HG03175 (cell line): ENCODE measurements at regions not wholly inside any gene's neighbourhood (a gene's known extent, or its start where the extent isn't known, plus 50 kb on each side); places are given as distances from the start of the nearest gene placed in this dataset.
"Not testable (repeated sequence)": the region's sequence is repeated elsewhere in the genome, so short reads cannot be mapped to it uniquely, and the experiment has no call there.

Experiments
- ATAC-seq: cut with Tn5 transposase; IDR thresholded peaks from one replicate; pipeline ENCODE4 v1.9.1; 2021; ENCODE audit warnings: mild to moderate bottlenecking, moderate library complexity; ENCODE audit not compliant: unreplicated experiment

DNA sequence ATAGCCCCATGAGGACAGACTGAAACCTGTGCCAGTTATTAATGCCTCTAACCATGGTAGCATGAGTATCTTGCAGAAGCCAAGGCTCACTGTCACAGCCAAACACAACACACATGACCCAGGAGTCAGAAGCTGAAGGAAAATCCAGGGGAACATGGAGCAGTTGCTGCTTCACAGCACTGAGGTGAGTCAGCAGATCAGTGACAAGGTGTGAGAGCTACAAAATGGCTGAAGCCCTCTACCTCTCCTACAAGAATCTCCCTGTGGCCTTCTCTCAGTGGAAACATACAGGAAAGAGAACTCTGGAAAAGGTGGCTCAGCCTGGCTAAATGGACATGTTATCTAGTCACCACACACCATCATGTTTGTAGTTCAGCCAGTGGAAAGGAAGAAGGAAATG is 93.5 kb downstream of the NAB1 start:
- no peak for ATAC-seq

DNA sequence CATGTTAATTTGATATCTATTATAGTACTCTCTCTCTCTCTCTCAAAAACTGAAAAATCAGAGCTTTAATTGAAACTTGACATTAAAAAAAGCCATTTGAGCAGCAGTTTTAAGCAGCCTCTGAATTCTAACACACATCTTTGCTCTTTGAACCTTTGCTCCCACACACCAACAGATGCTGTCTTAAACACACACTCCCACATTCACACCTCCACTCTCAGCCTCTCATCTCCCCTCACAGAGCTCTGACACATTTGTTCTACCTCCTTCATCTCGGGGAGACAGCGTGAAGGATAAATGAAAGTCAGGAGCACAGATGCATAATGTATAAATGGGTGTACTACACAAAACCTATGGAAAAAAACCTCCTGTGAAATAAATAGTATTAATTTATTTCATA is 95.2 kb downstream of the NAB1 start:
- no peak for ATAC-seq

DNA sequence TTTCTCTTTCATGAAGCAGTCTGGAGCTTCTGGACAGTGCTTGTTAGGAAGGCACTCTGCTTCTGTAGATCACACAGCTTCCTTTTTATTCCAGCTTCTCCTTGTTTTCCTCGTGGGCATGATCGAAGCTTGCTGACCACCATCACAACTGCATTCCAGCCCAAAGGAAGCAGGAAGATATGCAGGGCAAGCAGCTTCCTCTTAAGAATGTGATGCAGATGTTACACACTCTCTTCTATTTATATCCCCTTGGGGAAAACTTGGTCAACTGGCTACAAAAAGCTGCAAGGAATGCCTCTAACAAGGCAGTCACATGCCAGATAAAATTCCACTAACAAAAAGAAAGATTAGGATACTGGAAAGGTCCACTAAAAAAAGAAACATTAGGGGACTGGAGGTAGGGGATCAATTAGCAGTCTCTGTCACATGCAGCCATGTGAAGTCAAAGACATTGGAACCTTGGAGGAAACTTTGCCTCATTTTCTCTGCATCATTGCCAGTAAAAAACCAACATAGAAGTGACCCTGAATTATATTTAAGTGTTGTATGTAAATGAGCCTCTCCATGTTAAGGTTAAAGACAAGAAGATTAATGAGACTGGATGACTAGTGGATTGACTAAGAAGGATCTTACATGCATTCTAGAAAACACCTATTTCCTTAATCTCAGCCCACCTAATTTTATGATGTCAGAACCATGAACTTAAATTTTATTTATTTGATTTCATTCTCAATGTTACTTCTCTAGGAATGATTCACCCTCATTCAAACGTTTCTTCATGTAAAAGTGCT is 98.3 kb downstream of the NAB1 start:
- no peak for ATAC-seq

DNA sequence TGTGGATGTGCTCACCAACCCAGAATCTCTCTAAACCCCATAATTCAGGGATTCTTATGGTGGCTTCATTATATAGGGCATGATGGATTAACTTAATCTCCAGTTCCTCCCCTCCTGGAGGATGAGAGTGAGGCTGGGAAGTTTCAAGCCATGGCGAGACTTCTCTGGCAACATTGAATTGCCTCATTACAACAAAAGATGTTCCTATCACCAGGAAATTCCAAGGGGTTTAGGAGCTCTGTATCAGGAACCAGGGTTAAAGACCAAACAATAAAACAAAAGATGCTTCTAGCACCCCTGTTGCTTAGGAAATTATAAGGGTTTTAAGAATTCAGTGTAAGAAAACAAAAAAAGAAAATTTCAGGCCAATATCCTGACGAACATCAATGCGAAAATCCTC is 100.1 kb downstream of the NAB1 start:
- no peak for ATAC-seq

DNA sequence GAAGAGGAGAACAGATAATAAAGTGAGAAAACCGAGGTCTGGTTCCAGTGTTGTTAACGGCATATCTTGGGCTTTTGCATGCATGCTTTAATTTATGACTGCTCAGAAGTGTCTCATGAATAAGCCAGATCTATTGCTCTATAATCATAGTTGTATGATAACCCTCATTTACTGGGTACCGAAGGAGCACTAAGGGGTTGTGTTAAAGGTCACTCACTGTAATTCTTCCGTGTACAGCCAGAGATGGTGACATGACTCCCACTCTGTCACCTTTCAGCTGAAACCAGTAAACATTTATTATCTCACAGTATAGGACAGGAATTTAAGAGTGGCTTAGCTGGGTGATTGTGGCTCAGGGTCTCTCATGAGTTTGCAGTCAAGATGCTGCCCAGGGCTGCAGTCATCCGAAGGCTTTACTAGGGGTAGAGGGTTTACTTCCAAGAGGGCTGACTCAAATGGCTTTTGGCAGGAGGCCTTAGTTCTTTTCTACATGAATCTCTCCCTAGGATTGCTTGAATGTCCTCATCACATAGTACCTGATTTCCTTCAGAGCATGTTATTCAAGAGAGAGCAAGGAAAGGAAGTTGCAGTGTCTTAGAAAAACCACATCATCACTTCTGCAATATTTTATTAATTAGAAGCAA is 107.0 kb downstream of the NAB1 start:
- ATAC-seq, result no peak

DNA sequence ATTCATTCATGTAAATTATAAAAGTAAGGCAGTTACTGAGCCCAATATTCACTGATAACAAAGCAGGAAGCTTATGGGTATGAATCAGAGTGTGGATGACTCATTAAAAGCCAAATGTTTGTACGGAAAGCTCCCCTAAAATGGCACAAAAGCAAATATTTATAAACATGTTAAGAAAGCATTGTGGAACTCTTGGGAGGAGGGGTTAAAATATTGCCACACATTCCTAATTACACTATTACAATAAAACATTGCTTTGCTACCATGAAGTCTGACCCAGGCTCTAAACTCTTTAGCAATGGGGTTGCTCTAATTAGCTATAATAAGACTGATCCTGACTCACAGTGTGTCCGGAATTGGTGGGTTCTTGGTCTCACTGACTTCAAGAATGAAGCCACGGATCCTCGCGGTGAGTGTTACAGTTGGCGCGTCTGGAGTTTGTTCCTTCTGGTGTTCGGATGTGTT is 110.9 kb downstream of the NAB1 start:
- no peak for ATAC-seq

DNA sequence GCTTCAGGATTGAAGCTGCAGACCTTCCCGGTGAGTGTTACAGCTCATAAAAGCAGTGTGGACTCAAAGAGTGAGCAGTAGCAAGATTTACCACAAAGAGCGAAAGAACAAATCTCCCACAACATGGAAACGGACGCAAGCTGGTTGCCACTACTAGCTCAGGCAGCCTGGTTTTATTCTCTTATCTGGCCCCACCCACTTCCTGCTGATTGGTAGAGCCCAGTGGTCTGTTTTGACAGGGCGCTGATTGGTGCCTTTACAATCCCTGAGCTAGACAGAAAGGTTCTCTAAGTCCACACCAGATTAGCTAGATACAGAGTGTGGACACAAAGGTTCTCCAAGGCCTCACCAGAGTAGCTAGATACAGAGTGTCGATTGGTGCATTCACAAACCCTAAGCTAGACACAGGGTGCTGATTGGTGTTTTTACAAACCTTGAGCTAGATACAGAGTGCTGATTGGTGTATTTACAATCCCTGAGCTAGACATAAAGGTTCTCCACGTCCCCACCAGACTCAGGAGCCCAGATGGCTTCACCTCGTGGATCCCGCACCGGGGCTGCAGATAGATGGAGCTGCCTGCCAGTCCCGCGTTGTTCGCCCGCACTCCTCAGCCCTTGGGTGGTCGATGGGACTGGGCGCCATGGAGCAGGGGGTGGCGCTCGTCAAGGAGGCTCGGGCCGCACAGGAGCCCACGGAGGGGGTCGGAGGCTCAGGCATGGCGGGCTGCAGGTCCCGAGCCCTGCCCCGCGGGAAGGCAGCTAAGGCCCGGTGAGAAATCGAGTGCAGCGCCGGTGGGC is 111.7 kb downstream of the NAB1 start:
- not testable (repeated sequence) for ATAC-seq

DNA sequence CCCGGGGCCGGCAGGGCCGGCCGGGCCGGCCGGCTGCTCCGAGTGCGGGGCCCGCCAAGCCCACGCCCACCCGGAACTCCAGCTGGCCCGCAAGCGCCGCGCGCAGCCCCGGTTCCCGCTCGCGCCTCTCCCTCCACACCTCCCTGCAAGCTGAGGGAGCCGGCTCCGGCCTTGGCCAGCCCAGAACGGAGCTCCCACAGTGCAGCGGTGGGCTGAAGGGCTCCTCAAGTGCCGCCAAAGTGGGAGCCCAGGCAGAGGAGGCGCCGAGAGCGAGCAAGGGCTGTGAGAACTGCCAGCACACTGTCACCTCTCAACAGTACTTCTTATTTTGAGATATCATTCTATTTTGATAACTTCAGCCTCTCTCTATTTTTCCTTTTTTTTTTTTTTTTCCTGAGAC is 112.3 kb downstream of the NAB1 start:
- not testable (repeated sequence) for ATAC-seq

DNA sequence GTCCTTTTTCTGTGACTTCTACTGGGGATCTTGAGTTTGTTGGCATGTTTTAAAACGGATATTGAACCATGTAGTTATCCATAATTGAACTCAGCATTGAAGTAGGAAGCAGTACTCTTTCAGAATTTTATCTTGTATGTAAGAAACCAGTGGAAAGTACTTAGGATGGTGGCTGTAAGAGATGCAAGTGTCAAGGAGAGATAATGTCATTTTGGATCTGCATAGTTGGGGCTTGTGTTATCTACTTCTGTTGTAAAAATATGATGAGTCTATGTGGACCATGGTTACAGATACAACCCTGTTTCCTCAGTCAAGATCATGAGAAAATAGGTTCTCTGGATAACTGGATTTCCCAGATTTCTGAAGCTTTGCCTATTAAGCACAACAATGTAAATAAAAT is 113.7 kb downstream of the NAB1 start:
- no peak for ATAC-seq

DNA sequence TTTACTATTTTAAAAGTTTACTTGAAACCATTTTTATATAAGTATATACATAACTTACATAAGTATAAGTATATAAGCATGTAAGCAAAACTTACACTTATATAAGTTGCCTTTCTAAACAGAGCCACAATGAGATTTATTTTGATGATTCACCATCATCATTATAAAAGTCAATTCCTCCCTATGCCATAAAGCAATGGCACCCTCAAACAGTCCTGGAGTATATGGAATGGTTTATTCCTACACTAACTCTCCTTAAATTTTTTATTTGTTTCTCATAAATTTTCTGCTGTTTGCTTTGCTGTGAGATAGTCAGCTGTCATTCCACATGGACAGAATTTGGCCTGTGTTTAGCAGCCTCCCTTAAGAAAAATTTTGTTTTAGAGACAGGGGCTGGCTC is 114.2 kb downstream of the NAB1 start:
- no peak for ATAC-seq

DNA sequence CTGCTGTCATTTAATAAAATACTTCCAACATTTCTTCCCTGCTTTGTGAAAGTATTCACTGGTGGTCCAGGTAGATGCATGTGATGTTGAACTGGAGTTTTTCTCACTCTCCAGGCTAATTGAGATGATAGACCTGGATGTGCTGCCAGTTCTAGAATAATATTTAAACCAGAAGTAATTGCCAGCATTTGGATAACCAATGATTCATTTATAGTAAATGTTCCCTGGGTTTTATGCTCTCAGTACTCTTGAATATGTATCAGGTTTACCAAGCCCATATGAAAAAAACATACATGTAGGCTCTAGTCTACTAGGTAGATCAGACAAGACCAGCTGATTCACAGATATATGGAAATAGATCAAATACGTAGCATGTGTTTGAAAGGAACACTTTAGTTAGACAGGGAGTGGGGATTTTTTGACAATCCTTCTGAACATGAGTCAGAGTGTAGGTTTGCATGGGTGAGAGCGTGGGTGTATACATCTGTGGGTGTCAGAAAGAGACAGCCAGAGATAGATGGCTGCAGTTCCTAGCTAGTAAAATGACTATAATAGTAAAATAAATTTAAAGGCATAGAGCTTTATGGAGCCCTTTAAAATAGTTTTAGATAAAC is 115.1 kb downstream of the NAB1 start:
- ATAC-seq, result peak; percentile 39

DNA sequence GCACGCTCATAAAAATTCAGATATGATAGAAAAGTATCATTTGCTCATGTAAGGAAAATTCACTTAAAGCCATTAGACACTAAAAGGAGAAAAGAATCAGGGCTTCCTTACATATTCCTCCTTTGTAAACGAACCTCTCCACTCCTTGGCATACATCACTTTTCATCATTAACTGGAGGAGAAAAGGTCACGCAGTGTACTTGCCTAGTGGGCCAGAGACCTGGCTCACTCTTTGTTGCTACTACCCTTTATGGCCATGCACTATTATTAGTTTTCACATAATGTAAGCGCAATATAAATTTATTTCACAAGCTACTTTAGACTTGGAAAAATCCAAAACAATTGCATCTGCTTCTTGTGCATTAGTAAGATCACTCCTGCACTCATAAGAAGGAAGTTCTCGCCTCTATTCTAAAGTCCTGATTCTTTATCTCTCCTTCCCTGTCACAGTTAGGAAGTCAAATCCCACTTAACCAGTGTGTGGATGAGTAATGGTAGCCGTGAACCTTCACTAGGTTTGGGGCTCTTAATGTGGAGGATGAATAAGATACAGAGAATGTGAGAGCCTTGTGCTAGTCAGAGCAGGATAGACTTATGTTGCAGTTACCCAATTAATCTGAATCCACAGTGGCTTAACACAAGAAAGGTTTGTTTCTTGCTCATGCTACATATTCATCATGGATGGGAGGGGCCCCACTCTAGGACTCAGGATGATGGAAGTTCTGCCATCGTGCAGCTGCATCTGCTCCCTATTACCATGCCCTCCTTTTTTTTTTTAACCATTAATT is 115.0 kb upstream of the GLS start:
- ATAC-seq, result no peak

DNA sequence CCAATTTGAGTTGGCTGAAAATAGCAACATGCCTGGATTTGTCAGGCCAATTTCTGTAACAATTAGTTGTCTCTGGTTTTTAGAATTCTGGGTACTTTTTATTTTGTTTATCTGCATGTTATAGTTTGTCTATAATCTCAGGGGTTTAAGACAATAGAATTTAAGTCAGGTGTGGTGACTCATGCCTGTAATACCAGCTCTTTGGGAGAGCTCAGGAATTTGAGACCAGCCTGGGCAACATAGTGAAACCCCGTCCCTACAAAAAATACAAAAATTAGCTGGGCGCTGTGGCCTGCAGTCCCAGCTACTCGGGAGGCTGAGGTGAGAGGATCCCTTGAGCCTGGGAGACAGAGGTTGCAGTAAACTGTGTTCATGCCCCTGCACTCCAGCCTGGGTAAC is 114.4 kb upstream of the GLS start:
- ATAC-seq, result no peak

DNA sequence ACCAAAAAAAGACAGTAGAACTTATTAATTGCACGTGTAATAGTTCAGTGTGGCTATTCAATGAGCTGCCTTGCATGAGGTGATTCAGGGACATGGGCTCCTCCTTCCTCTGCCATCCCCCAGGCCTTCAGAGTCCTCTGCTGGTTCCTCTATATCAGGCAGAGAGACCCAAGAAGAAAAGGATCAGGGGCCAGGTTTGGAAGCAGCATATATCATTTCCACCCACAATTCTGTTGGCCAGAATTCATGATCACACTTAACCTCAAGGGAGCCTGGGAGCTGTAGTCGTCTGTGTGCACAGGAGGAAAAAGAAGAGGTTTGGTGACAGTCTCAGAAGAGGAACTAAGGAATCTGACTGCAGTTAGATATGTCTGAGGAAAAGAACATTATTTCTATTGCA is 114.0 kb upstream of the GLS start:
- ATAC-seq, result no peak

DNA sequence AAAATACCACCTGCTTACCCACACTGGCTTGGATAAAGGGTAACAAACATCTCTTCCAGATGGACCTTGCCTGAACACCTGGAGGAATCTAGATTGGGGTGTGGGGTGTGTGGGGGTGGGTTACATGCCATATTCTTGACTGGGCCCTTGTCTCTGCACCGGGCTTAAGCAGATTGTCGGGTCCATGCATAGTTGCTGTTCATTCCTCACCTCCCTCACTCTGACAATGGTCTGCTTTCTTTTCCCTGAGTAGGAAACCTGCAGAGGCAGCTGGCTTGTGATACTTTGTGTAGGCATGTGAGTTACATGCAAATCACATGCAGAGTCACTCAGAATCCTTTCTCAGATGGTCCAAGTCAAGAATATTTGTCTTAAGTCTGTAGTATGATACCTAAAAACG is 112.8 kb upstream of the GLS start:
- no peak for ATAC-seq

DNA sequence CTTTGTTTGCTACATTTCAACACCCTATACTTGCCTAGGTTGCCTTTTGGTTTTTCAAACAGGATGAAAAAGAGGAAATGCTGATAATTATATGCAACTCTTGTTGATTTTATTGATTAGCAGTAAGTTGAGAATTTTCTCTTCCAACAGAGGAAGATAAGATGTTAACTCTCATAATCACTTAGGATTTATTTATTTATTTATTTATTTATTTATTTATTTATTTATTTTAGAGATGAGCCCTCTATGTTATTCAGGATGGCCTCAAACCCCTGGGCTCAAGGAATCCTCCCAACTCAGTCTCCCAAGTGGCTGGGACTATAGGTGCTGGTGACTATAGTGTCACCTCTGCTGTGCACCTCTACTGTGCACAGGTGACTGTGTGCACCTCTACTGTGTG is 111.4 kb upstream of the GLS start:
- no peak for ATAC-seq

DNA sequence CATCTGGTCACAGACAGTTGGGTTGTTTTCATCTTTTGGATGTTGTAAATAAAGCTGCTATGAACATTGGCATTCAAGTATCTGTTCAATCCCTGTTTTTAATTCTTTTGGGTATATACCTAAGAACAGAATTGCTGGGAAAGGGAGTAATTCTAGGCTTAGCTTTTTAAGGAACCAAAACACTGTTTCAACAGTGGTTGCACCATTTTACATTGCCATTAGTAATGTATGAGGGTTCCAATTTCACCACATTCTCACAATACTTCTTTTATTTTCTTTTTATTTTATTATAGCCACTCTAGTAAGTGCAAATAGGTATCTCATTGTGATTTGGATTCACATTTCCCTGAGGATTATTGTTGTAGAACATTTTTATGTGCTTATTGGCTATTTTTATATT is 108.9 kb upstream of the GLS start:
- no peak for ATAC-seq

DNA sequence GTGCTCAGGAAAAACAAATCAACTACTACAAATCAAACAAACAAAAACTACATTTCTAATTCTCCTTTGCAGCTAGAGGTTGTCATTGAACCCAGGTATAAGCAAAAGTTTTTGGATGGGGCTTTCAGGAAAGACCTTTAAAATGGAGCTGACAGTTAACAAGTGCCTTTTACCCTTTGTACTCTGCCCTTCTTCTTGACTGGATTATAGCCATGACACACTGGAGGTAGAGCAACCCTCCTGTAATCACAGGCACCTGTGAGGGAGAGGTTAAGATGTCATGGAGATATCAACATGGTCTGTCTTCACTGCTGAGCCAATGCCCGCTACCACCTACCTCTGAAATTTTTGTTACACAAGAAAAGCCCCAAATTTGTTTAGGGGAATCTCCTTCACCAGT is 100.0 kb upstream of the GLS start:
- ATAC-seq, result no peak

DNA sequence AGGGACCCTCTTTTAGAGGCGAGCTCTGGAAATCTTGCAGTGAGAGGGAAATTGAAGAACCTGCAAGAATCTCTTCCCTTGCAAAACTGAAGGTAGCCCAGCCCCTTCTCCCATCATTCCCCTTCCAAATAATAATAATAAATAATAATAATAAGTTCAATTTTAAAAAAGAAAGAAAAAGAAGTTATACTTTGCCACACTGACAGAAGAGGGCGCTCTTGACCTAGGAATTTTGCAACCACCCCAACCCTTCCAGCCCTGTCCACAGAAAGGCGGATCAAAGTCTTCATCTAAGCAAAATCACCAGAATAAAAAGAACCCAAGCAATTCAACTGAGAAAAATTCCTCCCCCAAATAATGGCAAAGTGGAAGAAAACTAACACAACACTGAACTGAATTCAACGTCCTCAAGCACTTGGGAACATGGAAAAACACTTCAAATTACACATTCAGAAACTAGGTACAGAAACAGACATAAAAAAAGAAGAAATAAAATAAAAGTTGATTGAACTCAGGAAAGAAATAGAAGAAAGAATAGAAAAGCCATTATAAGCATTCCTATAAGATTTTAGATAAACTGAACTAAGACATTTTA is 98.9 kb upstream of the GLS start:
- peak; percentile 49 for ATAC-seq

DNA sequence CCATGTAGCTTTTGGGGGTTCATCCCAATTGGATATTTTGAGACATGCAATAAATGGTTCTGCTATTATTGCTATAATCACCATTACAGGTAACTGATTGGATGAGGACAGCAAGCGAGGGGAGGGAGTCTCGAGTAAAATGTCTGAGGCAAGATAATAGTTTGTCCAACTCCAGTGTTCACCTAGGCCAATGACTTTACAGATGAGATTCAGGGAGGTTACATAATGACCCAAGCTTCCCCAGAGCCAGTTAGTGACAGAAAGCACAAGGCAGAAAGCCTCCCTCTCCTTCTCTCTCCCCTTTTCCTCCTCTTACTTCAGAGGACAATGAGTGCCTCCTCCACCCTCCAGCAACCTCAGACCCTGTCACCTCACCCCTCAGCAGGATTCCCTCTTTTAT is 98.4 kb upstream of the GLS start:
- no peak for ATAC-seq
